Right forelimb (tissue), 1 donor: ENCODE measurements at regions not wholly inside any gene's neighbourhood (a gene's known extent, or its start where the extent isn't known, plus 50 kb on each side); places are given as distances from the start of the nearest gene placed in this dataset.

Experiments used
- DNase-seq: peaks from one replicate; pipeline ENCODE4 v3.0.0-alpha.2; 2018

DNA sequence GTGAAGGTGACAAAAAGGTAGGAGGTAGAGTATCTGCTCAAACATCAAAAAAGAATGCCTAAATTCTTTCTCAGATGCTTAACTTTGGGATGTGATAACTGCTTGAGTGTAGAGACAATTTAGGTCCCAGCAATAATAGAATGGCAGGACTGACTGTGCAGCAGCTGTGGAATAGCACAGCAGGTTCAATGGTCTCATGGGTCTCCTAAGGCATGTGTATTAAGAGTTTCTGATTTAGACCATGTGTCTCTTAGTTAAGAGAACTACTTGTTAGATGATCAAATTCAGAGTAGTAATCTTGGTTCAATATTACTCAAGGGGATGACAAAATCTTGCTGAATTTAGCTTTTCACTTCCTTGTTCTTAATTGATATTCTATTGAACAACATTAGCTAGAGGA lies 72.0 kb downstream of the ALX1 start:
- DNase-seq = no peak

DNA sequence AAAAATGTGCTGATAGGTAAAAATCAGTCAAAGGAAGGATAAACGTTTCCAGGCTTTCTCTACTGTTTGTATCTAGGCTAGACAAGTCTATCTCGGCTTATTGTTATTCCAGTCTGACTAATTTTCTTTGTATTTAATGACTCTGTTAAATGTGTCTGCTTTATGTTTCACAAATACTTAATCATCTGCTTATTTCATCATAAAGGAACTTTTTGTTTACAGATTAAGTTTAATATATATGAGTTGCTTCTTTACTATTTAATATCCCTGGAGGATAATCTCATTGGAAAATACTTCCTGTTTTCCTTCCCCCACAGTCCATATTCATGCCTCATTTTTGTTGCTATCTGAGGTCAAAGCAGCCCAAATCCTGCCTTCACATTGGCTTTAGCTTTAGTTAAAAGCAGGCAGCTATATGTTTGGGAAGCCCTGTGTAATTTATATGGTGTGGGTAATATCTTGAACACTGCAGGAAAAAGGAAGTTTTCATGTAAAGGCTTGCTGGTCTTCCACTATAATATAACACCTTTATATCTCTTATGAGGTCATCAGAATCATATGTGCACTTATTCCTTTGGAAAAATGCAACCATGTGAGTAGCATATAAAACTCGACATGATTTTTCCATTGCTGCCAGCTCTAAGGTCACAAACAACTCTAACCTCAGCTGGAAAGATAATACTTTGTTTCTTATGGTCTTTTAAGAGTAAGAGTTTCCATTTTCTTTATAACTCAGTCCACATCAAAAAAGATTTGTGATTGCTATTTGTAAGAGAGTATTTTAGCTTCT lies 76.8 kb downstream of the ALX1 start:
- DNase-seq = no peak

DNA sequence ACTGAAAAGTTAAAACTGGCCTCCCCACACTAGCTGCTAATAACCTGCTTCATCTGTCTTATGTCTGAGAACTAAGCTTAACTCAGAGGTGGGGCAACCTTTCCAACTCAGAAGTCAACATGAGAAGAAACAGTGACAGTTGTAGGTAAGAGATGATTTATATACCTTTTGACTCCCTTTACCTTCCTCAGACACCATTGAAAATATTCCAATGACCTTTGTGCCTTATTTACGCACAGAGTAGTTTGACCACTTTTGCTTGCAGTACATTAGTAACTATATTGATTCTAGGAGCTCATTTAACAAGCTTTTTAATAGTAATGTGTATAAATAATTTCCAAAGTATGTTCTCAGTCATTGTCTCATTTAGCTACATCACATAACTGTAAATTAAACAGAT lies 77.6 kb downstream of the ALX1 start:
- no peak for DNase-seq

DNA sequence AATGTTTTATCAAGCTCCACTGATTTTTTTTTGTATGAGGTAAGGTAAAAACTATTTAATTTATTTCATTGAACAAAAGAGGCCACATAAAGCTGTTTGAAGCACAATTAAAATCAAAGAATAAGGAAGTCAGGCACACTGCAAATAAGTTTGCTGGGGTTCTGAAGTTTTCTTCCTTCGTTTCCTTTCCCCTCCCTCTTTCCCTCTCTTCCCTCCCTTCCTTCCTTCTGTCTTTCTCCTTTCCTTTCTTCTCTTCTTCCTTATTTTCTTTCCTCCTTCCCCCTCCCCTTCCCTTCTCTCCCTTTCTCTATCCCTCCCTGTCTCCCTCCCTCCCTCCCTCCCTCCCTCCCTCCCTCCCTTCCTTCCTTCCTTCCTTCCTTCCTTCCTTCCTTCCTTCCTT lies 78.7 kb downstream of the ALX1 start:
- no peak for DNase-seq

DNA sequence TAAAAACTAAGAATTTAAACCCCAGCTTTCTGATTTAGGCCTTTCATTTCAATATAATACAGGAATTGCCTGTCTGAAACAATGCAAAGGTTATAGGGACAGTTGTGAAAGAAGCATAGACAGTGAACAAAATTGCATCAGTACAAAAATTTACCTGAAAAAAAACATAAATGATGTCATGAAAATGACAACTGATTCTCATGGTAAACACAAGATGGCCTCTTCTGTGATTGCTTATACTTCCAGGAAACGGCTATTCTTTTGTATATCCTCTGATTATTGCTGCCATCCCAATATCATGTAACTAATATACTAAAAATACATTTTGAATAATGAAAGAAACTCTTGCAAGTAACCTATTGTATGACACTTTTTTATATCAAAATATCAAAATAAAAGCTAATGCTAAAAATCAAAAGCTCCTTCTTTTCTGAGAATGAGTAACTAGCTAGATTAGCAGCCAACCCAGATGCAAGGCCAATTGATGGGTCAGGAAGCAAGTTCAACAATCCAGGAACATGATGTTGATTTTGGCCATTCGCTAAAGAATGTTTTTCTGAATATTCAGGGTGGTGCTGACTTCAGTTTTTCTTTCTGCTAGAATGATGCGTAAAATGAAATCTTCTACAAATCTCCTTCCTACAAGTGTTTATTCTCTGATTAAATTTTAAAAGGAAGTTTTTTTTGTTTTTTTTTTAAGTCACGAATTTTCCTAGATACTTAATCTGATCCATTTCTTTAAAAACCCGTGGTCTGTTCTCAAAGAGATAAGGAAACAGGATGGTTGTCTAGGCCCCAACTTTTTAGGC lies 83.6 kb downstream of the ALX1 start:
- no peak for DNase-seq

DNA sequence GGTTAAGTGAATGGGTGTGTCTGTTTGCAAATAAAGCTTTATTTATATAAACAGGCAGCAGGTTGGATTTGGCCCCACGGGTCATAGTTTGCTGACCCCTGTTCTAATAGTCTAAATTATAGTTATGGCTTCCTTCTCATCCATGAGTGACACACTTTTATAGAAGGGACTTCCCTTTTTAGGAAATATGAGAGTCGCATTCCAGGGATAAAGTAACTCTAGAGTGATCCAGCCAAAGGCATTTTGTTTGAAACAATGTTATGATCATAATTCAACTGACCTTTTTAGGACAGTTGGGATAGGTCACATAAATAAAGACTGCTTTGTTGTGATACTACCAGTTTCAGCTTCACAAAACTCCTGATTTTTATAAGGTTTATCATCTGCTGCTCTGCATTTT lies 87.9 kb downstream of the ALX1 start:
- DNase-seq = no peak

DNA sequence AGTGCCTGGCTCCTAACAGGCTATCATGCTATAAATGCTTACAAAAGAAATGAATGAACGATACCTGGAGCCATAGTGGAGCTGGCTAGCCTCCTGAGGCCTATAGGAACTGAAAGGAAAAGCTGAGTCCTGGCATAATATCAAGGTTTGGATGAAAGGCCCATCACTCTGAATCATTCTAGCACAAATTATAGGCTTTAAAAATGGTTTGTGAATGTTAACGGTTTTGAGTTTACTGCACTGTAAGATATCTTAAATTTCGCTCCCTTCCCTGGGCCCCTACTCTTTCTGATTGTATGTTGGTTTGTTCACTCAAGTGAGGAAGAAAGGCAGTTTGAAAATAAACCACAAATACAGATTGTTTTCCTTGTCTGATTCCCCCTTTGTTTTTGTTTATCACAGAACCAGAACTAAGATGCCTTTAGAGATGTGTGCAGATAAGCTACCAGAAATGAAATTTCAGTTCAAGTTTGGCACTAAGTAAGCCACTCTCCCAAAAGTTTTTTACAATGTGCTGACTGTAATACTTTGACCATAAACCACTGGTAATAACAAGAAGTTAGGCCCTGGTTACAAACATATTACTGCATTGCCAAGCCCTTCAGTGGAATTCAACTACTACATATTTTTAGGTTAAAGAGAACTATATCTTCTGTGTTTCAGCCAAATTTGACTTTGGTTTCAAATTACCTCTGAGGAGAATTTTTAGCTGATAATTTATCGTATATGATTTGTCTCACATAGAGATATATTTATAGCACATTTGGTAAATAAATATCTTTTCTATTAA lies 89.5 kb downstream of the ALX1 start:
- DNase-seq = no peak

DNA sequence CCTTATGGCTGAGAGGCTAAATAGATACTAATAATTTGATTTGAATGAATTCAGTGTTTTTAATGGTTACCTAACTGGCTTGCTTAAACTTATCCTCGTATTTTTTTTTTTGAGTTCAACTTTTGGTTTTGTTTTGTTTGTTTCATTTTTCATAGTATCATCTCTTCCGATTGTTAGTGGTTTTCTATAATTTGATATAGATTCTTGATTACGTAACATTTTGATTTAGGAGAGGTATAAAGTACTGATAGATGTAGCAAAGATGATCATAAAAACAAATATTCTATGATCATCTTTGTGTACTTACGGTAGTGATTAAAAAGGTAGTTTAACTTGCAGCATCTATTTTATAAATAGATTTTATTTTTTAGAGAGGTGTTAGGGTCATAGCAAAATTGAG lies 93.0 kb downstream of the ALX1 start:
- no peak for DNase-seq

DNA sequence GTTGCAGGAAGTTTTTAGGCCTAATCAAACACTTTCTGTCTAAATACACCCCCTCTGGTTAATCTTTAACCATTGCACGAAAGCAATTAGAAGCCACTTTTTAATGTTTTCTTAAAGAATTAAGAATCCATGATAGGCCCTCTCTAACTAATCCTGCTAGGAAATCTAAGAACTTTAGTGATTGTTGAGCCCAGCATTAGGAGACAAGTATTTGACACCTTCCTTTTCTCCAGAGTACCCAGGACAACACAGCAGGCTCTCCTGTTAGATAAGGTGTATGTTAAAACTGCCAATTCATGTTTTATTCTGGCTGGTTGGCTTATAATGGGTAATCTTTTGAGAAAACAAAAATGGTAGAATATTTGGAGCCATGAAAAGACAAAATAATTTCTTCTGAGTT lies 95.0 kb downstream of the ALX1 start:
- no peak for DNase-seq

DNA sequence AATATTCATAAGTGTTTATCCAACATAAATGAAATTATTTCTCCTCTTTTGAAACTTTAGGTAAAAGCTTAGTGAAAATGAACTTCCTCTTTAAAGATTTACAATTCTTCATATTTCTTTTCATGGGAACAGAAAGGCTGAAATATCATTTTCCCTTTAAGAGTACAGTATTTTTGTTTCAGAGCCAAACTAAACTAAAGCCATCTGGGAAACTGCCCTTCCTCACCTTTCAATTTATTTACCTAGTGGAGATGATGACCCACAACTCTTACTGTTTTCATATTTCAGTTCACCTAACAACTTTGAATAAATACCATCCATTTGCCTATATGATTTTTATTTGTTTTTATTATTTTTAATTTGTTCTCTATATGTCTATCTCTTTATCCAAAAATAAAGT lies 105.4 kb downstream of the ALX1 start:
- DNase-seq = no peak

DNA sequence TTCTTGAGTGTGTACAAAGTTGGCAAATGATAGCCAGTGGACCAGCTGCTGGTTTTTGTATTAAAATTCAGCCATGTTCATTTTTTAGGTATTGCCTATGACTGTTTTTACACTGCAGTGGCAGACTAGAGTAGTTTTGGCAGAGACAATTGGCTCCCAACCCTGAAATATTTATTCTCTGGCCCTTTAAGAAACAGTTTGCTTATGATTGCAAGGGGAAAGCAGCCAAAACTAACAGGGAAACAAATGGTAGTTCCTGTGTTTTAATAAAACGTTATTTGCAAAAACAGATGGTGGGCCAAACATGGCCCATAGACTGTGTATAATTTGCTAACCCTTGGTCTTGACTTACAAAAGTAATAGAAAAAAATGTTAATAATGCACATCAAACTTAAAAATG lies 110.2 kb downstream of the ALX1 start:
- no peak for DNase-seq

DNA sequence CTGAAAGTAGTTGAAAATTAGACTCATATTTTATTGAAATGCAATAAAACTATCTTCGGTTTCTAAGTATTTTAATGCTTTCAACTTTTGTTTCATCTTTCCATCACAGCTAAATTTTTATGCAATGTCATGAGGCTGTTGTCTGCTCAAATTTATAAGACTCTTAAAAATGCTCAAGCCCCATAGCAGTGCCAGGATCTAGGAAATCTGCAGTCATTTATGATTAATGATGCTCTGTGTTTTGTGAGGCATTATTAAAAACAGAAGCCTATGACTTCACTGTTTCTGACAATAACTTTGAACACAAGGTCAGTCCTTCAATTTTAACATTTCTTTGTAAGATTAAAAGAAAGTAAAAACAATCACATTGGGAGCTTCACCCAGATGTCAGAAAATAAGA lies 112.5 kb downstream of the ALX1 start:
- DNase-seq = no peak

DNA sequence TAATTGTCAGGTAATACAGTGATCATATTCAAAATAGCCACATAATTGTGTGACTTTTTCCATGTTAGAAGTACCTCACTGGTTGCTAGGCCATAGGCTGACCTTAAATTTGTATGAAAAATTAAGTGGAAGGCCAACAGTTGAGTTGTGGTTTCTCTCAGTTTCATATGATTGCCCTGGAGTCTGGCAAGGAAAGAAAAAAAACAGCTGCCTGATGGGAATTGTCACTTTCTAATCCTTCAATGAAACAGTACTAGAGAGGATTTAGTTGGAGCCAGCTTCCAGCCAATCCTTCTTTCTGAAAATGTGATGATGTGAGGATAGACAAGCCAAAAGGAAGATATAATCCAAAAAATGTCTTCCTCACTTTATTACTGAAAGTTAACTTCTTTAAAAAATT lies 113.6 kb downstream of the ALX1 start:
- DNase-seq = no peak

DNA sequence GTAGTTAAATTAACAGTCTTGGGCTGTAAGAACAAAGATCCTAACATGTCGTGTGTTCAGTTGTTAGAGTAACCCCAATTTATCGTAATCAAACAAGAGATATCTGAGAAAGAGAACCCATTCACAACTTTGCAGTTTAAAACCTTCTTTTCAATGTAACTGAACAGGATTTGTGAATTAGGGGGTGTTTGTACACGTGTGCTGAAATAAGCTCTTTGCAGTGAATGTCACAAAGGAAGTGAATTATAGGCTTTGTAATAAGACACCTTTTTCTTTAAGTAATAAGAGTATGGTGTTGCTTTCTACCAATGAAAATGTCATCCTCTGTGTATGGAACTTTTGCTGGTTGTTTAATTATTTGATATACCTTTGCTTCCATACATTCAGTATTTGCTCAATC lies 114.0 kb downstream of the ALX1 start:
- DNase-seq = no peak

DNA sequence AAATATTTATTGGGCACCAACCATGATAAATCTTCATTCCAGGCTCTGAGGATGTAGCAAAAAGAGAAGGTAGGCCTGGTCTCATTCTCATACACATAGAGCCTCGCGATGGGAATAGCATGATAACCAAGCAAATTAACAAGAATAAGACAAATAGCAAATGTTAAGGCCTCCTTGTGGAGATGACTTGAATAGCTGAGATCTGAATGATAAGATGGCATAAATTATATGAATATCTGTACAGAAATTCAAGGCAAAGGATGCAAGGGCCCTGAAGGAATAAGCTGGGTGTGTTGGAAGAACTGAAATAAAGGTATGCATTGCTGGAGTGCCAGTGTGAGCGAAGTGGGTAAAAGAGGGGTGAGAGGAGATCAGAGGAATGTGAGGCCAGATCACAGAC lies 114.8 kb downstream of the ALX1 start:
- no peak for DNase-seq

DNA sequence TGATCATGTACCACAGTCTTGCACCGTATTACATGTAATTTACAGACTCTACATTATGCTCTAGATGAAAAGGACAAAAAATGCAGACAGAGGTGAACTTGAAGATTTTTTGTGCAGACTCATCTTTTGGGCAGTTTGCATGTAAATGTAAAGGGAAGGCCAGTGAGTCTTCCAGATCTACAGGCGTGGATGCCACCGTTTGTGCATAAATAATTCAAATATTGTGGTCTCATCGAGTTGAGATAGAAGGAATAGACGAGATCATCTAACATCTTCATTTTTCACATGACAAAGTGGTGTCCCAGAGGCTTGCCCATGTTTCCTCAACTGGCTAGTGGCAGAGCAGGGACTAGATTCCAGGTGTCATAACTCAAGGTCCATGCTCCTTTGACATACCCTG lies 125.2 kb downstream of the ALX1 start:
- DNase-seq = no peak

DNA sequence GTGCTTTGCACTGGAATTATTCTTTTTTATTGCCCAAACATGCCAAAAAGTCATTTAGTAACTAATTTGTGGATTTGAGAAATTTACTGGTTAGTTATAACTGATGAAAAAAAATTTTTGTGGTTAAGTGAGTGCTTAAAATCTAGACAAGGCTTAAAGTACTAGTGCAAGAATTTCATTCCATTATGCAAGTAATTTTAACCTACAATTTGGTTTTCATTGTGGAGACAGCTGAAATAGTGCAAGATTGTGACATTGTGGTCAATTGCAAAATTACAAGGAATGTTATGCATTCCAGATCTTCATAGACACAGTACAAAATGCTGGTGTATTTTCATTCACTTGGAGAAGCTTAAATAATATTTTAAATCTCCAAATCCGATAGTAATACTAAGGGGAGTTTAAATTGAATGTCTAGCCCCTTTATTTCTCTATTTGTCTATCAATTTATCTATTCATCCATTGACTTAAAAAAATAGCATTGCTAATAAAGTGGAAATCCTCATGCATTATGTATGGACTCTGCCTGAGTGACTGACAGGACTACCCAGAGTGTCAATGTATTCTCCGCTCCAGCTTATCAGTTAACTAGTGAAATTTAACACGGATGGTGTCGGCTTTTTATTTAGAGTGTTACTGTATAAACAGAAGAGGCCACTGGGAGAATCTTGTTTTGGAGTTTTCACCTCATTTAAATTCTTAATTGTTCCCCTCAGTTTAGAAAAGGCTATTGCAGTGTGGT lies 125.9 kb downstream of the ALX1 start:
- DNase-seq = no peak

DNA sequence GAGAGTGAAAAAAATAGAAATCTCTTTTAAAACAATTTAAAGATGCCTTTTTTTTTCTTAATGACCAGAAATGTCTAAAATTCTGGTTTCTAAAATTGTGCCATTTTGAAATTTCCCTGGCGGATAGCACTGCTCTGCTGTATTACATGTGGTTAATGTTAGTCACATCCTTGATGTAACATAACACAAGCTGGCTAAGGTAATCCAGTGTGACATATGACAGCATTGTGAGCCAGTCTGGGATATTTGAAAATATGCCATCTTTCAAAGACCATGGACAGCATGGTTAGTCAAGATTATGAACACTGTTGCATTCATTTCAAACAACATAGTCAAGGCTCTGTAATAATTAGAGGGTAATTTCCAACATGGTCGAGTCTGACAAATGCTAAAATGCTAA lies 133.2 kb downstream of the ALX1 start:
- no peak for DNase-seq

DNA sequence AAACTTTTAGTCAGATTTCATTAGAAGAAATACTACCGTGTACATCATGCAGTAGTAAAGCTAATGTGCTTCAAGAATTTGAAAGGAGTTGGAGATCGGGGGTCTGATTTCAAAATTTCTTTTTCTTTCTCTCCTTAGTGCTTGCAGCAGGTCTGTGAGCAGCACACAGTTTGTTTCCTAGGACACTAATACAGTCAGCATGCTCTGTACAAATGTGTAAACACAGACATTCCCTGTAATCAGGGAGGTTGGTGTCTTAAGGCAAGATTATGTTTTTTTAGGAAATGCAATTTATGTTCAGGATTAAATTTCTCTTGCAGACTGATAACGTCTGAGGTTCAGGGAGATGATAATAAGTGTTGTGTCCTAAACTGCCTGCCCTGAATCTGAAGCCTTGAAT lies 142.7 kb downstream of the ALX1 start:
- DNase-seq = no peak

DNA sequence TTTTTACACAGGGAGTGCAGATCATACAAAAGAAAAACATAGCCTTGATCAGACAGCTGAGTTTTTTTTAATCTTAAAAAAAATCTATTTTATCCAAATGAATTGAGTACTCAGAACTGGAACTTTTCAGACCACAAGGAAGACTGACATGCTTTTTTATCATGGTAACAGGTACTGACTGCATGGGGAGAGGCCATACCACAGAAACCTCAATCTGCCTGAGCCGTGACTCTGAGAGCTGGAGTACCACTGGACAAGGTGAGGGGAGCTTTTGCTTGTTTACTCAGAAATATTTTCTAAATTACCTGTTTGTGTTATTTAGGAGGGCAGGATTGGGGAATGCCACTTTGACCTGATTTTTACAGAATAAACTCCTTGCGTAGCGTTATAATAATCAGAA lies 143.9 kb downstream of the ALX1 start:
- no peak for DNase-seq

DNA sequence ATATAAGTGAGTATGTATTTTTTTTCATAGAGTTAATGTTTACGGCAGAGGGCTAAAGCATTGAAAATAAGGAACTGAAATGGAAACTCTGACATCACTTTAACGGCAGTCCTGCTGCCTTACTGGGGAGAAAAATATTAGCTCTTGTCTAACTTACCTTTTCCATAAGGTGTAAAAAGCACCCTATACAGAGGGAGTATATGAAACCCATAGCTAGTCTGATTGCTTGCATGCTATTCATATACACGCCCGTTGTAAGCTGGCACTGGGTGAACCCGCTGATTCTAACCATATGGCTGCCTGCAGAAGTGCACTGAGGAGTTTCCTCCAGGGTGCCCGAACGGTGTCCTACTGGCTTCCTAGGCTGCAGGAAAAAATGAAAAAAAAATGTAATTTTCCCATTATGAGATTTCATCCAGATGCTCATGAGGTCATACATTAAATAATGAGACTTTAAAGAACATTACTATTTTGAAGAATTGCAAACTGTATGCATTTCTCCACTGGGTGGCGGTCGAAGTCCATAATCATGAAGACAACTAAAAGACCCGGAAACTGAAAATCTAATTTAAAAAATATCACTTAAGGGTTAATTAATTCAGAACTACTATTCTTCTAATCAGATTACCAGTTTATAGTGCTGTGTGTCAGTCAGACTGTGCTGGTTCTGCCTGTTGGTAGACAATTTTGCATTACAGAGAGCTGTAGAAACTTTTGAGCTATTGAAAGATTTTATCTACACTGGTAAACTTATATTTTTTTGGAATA lies 144.7 kb downstream of the ALX1 start:
- DNase-seq = peak; percentile 55

DNA sequence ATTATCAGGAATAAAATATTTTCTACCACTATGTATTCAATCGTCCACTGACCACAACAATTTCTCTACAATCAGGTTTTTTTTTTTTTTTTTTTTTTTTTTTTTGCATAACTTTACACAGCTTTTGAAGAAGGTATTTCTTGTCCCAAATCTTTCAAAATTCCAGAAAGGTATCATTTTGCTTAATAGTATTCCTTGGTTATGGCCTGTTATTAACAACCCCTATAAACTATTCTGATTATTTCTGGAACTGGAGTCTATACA lies 145.3 kb downstream of the ALX1 start:
- DNase-seq = no peak

DNA sequence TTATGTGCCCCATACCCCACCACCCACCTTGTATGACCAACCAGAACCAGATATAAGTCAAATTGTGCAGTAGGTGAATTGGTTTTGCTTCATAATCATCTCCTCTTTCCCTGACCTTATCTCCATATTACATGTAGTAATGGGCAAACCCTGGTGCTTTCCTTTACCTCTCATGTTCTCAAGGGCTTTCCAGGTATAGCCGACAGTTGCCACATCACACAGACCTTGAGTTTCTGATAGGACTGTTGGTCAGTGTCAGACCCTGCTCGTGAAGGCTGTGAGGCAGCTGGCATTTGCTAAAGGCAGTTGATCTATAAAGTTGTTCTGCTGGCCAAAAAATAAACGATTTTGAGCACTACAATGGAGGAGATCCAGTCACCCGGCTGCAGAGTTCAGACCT lies 145.9 kb downstream of the ALX1 start:
- no peak for DNase-seq
